B cell (primary cell): ENCODE measurements at regions not wholly inside any gene's neighbourhood (a gene's known extent, or its start where the extent isn't known, plus 50 kb on each side); places are given as distances from the start of the nearest gene placed in this dataset.

Experiments used
- ATAC-seq: fragments of 200-7000 bp; cut with Tn5 transposase; one replicate; pipeline ENCODE4 v1.10.0; 2021; ENCODE audit warnings: low read depth, mild to moderate bottlenecking, moderate number of reproducible peaks, moderate library complexity
- CTCF ChIA-PET: fragments of 350-600 bp; sonication (Branson Sonifier 250); formaldehyde crosslinking; loops from one replicate; lab custom pipeline; 2021; ENCODE audit warnings: antibody characterized with exemption, inconsistent platforms; lab: Charles Lee
- POLR2A ChIA-PET: fragments of 350-600 bp; sonication (Branson Sonifier 250); formaldehyde crosslinking; loops from one replicate; lab custom pipeline; 2021; ENCODE audit warnings: antibody characterized with exemption; lab: Charles Lee
- DNase-seq: peaks from one replicate; pipeline ENCODE4 v3.0.0; 2013
- H2AFZ ChIP-seq: 2 replicates; pipeline ENCODE4 v1.6.1; 2012; ENCODE audit warnings: mild to moderate bottlenecking, low read depth, low read length; ENCODE audit not compliant: insufficient read depth, poor library complexity, severe bottlenecking
- H3K27ac ChIP-seq, 2 donors: 1 replicate in 1 of 2; 2 replicates in 1 of 2; pipeline ENCODE4 v1.5.1; 2012 to 2013; ENCODE audit warnings: low read length in 2 of 2, mild to moderate bottlenecking in 2 of 2, moderate library complexity in 1 of 2
- H3K27me3 ChIP-seq, 4 experiments: fragments of 200-600 bp in 1 of 4; sonication (generic) in 1 of 4; replicated peaks in 1 of 4; 1 replicate in 2 of 4; 2 replicates in 2 of 4; pipeline versions ENCODE4 v1.6.1 to v1.7.0; 2013 to 2016; ENCODE audit warnings: low read length in 3 of 4, mild to moderate bottlenecking in 2 of 4, mixed read lengths in 1 of 4, moderate library complexity in 1 of 4; ENCODE audit not compliant: insufficient read depth in 4 of 4, control insufficient read depth in 3 of 4; ENCODE audit errors: control extremely low read depth in 1 of 4
- H3K36me3 ChIP-seq, 2 experiments: replicated peaks in 1 of 2; 1 replicate in 1 of 2; 2 replicates in 1 of 2; pipeline versions ENCODE4 v1.6.1 to v1.7.1; 2013; ENCODE audit warnings: low read length in 1 of 2; ENCODE audit not compliant: insufficient read depth in 2 of 2, control insufficient read depth in 1 of 2; ENCODE audit errors: control extremely low read depth in 1 of 2, extremely low read depth in 1 of 2
- H3K4me1 ChIP-seq, 2 donors: fragments of 200-600 bp in 1 of 2; sonication (generic) in 1 of 2; 1 replicate in 1 of 2; 2 replicates in 1 of 2; pipeline versions ENCODE4 v1.5.1 to v1.6.1; 2013 to 2017; ENCODE audit warnings: low read length in 2 of 2; ENCODE audit not compliant: control insufficient read depth in 2 of 2, insufficient read depth in 2 of 2
- H3K4me2 ChIP-seq: replicated peaks from 2 replicates; pipeline ENCODE3; 2012; ENCODE audit warnings: mild to moderate bottlenecking, low read depth, low read length; ENCODE audit not compliant: poor library complexity, severe bottlenecking
- H3K4me3 ChIP-seq, 5 experiments: fragments of 200-600 bp in 1 of 5; sonication (generic) in 1 of 5; 1 replicate in 3 of 5; 2 replicates in 2 of 5; pipeline versions ENCODE4 v1.5.1 to v1.7.0; 2011 to 2016; ENCODE audit warnings: low read length in 4 of 5, mild to moderate bottlenecking in 4 of 5, low read depth in 2 of 5, control low read depth in 1 of 5, moderate library complexity in 1 of 5; ENCODE audit not compliant: insufficient read depth in 1 of 5; ENCODE audit errors: control extremely low read depth in 1 of 5, extremely low read depth in 1 of 5
- H3K79me2 ChIP-seq: fragments of 200-600 bp; sonication (generic); one replicate; pipeline ENCODE4 v1.6.0; 2016; ENCODE audit warnings: low read length; ENCODE audit not compliant: control insufficient read depth, insufficient read depth
- H3K9ac ChIP-seq: fragments of 200-600 bp; sonication (generic); 2 replicates; pipeline ENCODE4 v1.6.1; 2017; ENCODE audit warnings: mild to moderate bottlenecking, low read length, moderate library complexity
- H3K9me3 ChIP-seq, 3 donors: one replicate each; pipeline versions ENCODE4 v1.6.1 to v1.7.1; 2013; ENCODE audit warnings: low read length in 2 of 3; ENCODE audit not compliant: control insufficient read depth in 2 of 3, insufficient read depth in 1 of 3; ENCODE audit errors: control extremely low read depth in 1 of 3
- H4K20me1 ChIP-seq: 2 replicates; pipeline ENCODE4 v1.6.0; 2012; ENCODE audit warnings: mild to moderate bottlenecking, low read length; ENCODE audit not compliant: insufficient read depth, control insufficient read depth, poor library complexity, severe bottlenecking
- H3K27ac Mint-ChIP-seq: one replicate; pipeline ENCODE4 v1.8.0; 2021; ENCODE audit warnings: mixed read lengths
- H3K27me3 Mint-ChIP-seq: one replicate; pipeline ENCODE4 v1.8.0; 2021; ENCODE audit warnings: mixed read lengths
- H3K4me1 Mint-ChIP-seq: one replicate; pipeline ENCODE4 v1.8.0; 2021; ENCODE audit warnings: mixed read lengths
- H3K4me3 Mint-ChIP-seq: one replicate; pipeline ENCODE4 v1.8.0; 2021; ENCODE audit warnings: mixed read lengths
- H3K9me3 Mint-ChIP-seq: one replicate; pipeline ENCODE4 v1.8.0; 2022; ENCODE audit warnings: mixed read lengths; ENCODE audit not compliant: insufficient read depth
- CTCF ChIP-seq: fragments of 200-600 bp; IDR thresholded peaks from one replicate; pipeline ENCODE4 v1.8.0; 2022; ENCODE audit warnings: antibody characterized with exemption, mild to moderate bottlenecking
- EZH2 ChIP-seq: IDR thresholded peaks from 2 replicates; pipeline ENCODE4 v1.6.1; 2012; ENCODE audit warnings: borderline replicate concordance, low read depth, mild to moderate bottlenecking, moderate library complexity, low read length; ENCODE audit not compliant: insufficient read depth, poor library complexity, severe bottlenecking
- WGBS: methylation state at CpG from one replicate; pipeline ENCODE4 v1.1.5; 2013; ENCODE audit warnings: missing lambda C conversion rate; ENCODE audit not compliant: insufficient coverage; 5-methylcytosine and 5-hydroxymethylcytosine counted together
- intact Hi-C: fragments of 100-400 bp; cut with micrococcal nuclease; formaldehyde crosslinking; loops from one replicate; pipeline ENCODE4 v1.10.0; 2022

DNA sequence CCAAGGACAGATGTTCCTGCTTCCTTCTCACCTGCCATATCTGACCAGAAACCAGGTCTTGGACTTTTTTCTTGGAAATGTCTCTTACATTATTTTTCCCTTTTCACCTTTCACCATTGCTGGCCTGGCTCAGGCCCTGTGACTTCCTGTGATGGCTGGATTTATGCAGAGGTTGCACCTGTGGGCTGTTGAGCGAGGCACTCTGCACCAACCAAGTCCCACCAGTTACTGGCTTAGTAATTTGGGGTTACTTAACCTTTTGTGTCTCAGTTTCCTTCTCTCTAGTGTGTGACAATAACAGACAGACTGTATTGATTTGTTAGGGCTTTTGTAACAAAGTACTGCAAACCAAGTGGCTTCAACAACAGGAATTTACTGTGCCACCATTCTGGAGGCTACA, 110.0 kb downstream of the INSIG2 start:
- peaks cover 20% of the 10 kb centered on the region for H3K27me3 Mint-ChIP-seq
- Histone ChIP-seq H3K4me1 (peaks cover 0 to 5% of the 10 kb centered on the region in 2 donors), H3K36me3 (no peaks in the 10 kb centered on the region), H3K4me3 (no peak overlapping the region), H3K27me3 (peaks cover 0 to 13% (median 1%) of the 10 kb centered on the region in 4 experiments), H3K79me2 (no peaks in the 10 kb centered on the region), H3K27ac (no peak overlapping the region), H3K9me3 (no peaks in the 10 kb centered on the region), H3K9ac (no peak overlapping the region), H4K20me1 (no peaks in the 10 kb centered on the region), H3K4me2 (no peak overlapping the region), H2AFZ (no peak overlapping the region)
- H3K4me3 Mint-ChIP-seq: no peak overlapping the region
- no peak for DNase-seq
- WGBS: no CpG with 5 or more reads among the region's 1 CpG
- intact Hi-C loops: no loop called here
- ChIA-PET POLR2A (no interaction called here), CTCF (interaction anchor here (1.0 kb wide), 1 partner anchor 24 kb away, joined by 3 read pairs; no protein-coding TSS in a partner anchor)
- H3K9me3 Mint-ChIP-seq: no peaks in the 10 kb centered on the region
- H3K4me1 Mint-ChIP-seq: peaks cover 4% of the 10 kb centered on the region
- ATAC-seq: no peak
- H3K27ac Mint-ChIP-seq: no peak overlapping the region
- TF ChIP-seq EZH2 (no peak), CTCF (no peak)

DNA sequence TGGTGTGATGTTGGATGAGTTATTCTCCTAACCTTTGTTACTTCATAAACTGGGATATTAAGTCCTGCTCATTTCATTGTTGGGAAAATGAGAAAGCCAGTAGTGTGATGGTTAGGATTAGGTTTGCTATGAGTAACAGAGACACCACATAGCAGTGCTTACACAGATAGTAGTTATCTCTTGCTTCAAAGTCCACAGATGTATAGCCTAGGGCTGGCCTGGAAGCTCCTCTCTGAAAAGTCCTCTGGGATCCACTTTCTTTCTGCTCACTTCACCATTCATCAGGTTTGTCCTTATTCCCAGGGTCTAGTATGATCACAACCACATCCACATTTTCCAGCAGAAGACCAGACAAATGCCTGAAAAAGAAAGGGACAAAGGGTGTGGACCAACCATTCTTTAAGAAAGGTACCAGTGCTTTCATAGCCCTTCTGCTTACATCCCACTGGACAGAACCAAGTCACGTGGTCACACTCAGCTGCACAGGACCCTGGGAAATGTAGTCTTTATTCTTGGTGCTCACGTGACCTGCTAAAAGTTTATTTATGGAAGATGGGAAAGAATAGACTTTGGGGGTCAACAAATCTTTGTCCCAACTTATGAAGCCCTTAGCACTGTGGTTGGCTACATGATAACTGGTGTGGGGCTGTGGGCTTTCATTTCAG, 108.9 kb downstream of the INSIG2 start:
- Histone ChIP-seq H3K79me2 (no peaks in the 10 kb centered on the region), H4K20me1 (no peaks in the 10 kb centered on the region), H3K27me3 (peaks cover 0 to 9% (median 0%) of the 10 kb centered on the region in 4 experiments), H3K9me3 (no peaks in the 10 kb centered on the region), H3K4me1 (no peaks in the 10 kb centered on the region), H3K4me3 (no peak overlapping the region), H3K27ac (no peak overlapping the region), H3K36me3 (no peaks in the 10 kb centered on the region), H2AFZ (no peak overlapping the region), H3K4me2 (no peak overlapping the region), H3K9ac (no peak overlapping the region)
- ATAC-seq (peak; percentile 41), DNase-seq (no peak)
- POLR2A ChIA-PET: no interaction called here
- no CpG with 5 or more reads among the region's 2 CpGs for WGBS
- no peaks in the 10 kb centered on the region for H3K4me1 Mint-ChIP-seq
- CTCF ChIA-PET: interaction anchor here (1.0 kb wide), 1 partner anchor 25 kb away, joined by 3 read pairs; no protein-coding TSS in a partner anchor
- H3K9me3 Mint-ChIP-seq: no peaks in the 10 kb centered on the region
- H3K27ac Mint-ChIP-seq: no peak overlapping the region
- H3K4me3 Mint-ChIP-seq: no peak overlapping the region
- H3K27me3 Mint-ChIP-seq: peaks cover 13% of the 10 kb centered on the region
- TF ChIP-seq CTCF (no peak), EZH2 (no peak)
- intact Hi-C loops: no loop called here
